HG03060 (cell line): ENCODE measurements at regions not wholly inside any gene's neighbourhood (a gene's known extent, or its start where the extent isn't known, plus 50 kb on each side); places are given as distances from the start of the nearest gene placed in this dataset.
A peak's percentile ranks its signal among the peaks of the same experiment; 100 is the strongest.

Experiments used
- ATAC-seq: cut with Tn5 transposase; IDR thresholded peaks from one replicate; pipeline ENCODE4 v1.9.1; 2021; ENCODE audit warnings: low read depth, moderate number of reproducible peaks; ENCODE audit not compliant: unreplicated experiment

- no peak for ATAC-seq
Measured at GRCh38 chr10:108904163-108904838, 1019.0 kb downstream of the XPNPEP1 start.

- no peak for ATAC-seq
Measured at GRCh38 chr10:108902619-108903285, 1020.6 kb downstream of the XPNPEP1 start.

- ATAC-seq = no peak
Measured at GRCh38 chr10:108901781-108902618, 1021.3 kb downstream of the XPNPEP1 start.

GRCh38 chr10:108899670-108900069 lies 1023.6 kb downstream of the XPNPEP1 start:
- no peak for ATAC-seq

DNA sequence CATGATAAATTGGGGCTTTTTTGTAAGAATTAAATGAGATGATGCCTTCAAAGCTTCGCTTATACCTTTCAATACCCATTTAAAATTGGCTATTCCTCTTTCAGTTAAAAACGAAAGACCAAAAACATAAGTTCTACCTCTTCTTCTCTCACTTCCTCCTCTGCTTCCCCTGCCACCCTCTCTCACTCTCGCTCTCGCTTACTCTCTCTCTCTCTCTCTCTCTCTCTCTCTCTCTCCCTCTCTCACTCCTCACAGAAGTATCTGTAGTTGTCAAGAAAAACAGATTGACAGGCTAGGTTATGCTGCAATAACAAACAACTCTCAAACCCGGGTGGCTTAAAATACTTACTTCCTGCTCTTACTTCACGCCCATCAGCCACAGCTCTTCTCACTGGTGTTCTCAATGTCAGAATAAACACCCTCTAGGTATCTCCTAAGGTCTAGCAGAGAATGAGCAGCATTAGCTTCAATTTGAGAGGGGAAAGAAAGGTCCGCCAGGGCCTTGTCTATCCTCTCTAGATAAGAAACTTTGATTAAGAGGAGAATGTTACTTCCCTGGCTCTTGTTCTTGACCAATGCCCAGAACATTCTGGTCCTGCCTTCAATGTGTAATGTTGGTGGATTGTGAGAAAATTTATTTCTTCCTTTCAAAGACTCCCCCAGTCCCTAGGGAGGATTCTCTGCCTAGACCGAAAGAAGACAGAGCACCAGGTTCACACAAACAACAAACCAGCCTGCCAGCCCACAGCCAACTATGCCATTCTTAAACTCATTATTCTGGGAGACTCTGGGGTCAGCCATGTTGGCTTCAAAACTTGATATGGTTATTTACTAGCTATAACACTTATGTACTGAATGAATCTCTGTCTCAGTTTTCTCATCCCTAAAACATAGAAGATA lies 1028.7 kb downstream of the XPNPEP1 start:
- peak; percentile 73 for ATAC-seq

DNA sequence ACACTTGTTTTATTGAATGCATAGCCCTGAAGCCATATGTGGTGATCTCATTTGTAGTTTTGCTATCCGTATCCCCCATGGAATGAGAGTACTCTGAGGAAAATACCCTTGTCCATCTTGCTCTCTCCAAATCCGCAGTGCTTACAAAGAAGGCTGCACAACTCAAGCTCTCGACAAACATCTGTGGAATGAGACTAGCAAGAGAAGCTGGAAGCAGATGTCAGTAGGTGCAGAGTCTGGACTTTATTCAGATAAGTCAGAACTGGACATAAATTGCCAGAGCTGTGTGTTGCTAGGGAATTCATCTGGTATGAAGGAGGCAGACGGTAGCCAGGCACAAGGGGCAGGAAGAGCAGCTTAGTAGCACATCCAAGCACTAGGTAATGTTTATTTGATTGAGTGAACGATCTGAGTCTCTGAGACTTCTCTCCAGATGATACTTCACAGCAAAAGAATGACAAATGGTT lies 1046.2 kb downstream of the XPNPEP1 start:
- no peak for ATAC-seq

DNA sequence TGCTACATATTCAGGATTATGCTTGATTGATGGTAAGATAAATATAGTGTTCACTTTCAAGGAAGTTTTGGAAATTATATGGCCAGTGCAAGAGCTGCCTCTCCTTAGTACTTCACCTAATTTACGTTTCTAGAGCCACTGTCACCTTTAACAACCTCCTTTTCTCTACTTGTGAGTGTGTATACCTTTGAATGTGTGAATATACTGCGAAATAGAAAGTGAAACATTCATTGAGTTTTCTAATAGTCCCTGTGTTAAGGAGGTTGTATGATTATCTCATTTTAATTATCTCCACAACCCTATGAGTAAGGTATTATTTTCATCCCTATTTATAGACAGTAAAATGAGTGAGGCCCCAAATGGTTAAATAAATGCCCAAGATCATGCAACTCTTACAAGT lies 1050.5 kb downstream of the XPNPEP1 start:
- ATAC-seq = no peak

DNA sequence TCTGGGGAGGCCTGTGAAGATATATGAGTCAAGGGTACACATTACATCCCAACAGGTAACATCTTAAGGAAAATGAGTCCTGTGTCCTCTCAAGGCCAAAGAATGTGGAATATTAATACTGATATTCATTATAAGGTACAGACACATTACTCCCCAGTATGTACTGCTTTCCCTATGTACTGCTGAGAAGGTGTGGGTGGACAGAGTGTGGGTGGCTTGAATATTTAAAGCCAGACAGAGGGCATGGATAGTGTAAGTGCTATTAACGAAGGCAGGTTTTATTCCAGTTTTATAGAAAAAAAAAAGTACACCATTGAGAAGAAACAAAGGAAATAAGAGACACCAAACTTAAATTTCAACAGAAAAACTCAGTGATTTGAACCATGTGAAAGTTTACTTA lies 1054.4 kb downstream of the XPNPEP1 start:
- no peak for ATAC-seq

DNA sequence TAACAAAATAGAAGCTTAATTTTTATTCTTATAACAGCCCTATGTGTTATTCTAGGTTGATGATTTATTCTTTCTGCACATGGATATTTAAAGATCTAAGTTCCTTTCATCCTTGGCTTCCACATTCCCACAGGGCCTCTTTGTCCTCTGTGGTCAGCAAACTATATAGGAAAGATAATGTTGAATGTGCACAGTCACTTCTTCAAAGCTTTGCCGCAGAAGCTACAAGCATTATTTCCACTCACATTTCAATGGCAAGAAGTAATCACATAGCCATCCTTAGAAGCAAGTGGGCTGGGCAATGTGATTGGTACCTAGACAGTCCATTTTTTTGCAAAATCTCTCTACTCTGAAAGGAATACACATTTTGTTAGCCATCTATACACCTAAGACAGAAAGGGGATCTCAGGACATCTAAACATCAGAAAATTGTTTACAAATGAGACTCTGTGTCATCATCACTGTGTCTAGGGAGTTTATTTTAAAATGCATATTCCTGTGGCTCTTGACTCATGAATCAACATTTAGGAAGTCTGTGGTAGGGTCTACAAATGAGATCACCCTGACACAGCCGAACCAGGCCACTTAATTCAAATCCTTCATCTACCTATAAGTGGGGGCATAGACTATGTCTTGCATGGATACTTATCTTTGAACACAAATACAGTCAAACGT lies 1060.5 kb downstream of the XPNPEP1 start:
- ATAC-seq = no peak

DNA sequence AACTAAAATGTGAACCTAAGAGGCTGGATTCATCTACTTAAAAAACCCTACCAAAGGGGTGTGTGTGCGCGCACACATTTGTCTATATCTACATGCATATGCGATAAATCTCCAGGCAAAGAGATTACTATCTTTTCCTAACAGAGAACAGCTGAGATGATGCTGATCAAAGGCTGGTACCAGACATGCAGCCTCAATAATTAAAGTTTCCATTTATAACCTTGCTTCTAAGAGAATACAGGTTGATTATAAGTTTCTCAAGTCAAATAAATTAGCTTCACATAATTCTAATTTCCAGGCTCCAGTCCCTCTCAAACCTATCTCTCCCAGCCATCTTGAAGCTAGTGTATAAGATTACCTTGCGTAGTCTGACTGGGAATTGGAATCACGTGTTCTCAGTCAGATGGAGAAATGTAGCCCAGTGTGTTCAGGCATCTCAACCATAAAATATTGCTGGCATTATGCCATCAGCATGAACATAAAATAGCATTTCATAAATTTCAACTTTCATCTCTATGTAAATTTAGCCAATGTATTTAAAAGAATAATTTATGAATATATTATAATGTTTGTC lies 1062.0 kb downstream of the XPNPEP1 start:
- ATAC-seq = no peak

DNA sequence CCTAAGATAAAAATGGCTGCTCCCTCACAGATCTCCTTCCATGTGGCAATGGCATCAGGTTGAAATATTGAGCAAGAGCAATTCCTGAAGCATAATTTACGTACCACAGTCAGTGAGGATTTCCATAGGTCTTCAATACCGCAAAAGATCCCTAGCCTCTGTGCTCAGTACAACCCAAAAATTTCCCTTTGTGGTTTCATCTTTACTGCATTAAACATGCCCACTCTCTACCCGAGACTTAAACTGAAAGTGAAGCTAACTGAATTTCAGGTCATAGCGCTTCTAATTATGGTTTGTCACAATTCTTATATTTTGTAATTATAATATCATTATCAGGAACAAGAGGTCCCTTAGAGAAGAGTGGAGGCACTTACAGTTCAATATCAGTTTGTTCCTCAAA lies 1071.1 kb downstream of the XPNPEP1 start:
- ATAC-seq = peak; percentile 53

DNA sequence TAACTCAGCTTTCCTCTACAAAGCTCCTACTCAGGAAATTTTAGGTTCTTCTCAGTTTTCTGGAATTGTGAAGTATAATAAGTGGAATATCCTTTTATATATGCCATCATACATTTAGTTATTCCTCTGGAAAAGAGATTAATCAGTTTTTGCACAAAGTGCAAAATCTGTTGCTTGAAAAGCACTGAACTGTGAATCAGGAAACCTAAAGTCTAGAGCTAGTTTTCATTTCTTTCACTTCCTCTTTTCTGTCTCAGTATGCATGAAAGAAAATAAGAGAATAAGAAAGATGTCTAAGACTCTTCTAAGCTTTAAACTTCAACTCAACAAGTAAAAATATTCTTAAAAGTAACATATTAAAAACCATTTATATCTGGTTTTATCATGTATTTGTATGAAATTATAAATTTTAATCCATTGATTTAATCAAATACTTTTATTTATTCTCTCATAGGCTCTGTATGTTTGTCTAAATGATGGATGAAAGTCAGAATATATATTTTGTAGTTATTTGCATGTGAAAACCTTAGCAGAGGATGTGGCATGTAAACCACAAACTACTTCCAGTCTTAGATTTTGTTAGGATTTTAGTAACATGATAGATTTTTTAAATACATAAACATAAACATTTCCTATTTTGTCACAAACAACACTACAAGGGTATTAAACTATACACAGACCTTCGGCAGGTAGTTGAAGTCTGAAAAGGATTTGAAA lies 1073.0 kb downstream of the XPNPEP1 start:
- ATAC-seq = peak; percentile 87

DNA sequence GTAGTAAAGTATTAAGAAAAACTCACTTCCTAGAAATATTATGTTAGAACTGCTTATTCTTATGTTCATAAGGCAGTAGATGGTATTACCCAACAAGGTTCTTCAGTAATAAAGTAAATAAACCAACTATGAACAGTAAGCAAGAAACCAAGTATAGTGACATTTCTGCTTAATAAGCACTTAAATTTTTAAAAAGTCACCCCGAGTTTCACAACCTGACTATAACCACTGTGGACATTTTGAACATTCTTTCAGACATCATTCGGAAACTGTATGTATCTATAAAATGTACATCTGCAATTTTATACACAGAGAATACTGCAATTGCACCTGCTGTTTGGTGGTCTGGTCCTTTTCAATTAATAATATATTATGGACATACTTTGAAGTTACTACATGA lies 1073.6 kb downstream of the XPNPEP1 start:
- no peak for ATAC-seq

DNA sequence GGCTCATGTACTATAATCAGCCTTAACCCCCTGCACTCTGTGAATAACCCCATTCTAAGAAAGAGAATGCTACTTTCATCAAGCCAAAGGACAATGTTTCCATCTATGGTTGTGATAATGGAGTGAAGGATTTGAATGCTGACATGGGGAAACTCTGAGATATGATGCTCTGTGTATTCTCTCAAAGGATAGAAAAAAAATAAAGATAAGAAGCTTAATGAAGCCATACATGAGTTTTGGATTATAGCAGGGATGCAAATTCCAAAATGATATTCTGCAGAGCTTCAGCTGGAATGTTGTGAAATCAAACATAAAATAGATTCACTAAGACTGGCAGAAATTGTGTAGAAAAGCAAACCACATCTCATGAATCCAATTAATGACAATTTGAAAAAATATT lies 1074.1 kb downstream of the XPNPEP1 start:
- ATAC-seq = no peak

GRCh38 chr10:108848046-108848445 lies 1075.3 kb downstream of the XPNPEP1 start:
- ATAC-seq = no peak

GRCh38 chr10:108840944-108841343 lies 1082.4 kb downstream of the XPNPEP1 start:
- ATAC-seq = no peak

GRCh38 chr10:108836362-108836761 lies 1086.9 kb downstream of the XPNPEP1 start:
- ATAC-seq = no peak

GRCh38 chr10:108822026-108822425 lies 1101.3 kb downstream of the XPNPEP1 start:
- no peak for ATAC-seq

DNA sequence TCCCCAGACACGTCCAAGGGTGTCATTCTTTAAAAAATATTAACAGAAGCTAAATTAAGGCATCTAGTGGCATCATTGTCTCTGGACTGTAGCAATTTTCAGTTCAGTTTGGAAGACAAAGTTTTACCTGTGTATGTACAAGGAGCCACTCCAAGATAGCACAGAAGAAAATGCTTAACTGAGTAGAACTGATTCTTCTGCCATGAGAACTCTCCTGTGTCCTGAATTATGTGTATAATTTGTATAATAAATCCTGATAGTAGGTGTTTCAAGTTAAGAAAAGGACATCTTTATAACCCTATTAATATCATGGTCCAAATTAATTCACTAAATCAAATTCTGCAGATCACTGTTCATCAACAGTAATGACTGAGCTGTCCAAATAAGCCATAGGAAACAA lies 1104.0 kb downstream of the XPNPEP1 start:
- ATAC-seq = no peak
